ENCODE measurements at regions not wholly inside any gene's neighbourhood (a gene's known extent, or its start where the extent isn't known, plus 50 kb on each side); places are given as distances from the start of the nearest gene placed in this dataset.

- Histone ChIP-seq H3K4me2 (replicated peaks; ENCODE audit: extremely low read depth, low read length, poor library complexity, severe bottlenecking) (no peak overlapping the region), H3K27ac (ENCODE audit: low read depth in 1 of 2, low read length in 2 of 2) (no peak overlapping the region), H4K20me1 (ENCODE audit: insufficient read depth, low read length) (no peaks in the 10 kb centered on the region), H3K4me1 (ENCODE audit: control insufficient read depth in 1 of 2, insufficient read depth in 2 of 2, low read length in 2 of 2) (no peaks in the 10 kb centered on the region), H3K36me3 (replicated peaks in 1 of 2; ENCODE audit: control insufficient read depth in 1 of 2, insufficient read depth in 2 of 2, low read length in 2 of 2) (no peaks in the 10 kb centered on the region), H3K9me3 (replicated peaks in 1 of 2; ENCODE audit: control insufficient read depth in 1 of 2, insufficient read depth in 1 of 2, low read length in 2 of 2) (no peaks in the 10 kb centered on the region), H3K4me3 (replicated peaks in 1 of 3; ENCODE audit: low read depth in 2 of 3, low read length in 3 of 3) (no peak overlapping the region), H3K9ac (ENCODE audit: insufficient read depth, low read length, poor library complexity, severe bottlenecking) (no peak overlapping the region), H2AFZ (ENCODE audit: insufficient read depth, low read depth, low read length, poor library complexity, severe bottlenecking) (no peak overlapping the region), H3K27me3 (ENCODE audit: control insufficient read depth in 2 of 2, insufficient read depth in 2 of 2, low read length in 2 of 2) (no peaks in the 10 kb centered on the region), H3K79me2 (ENCODE audit: insufficient read depth, low read length) (no peaks in the 10 kb centered on the region)
- intact Hi-C loops (cut with micrococcal nuclease) = no loop called here
- no peaks in the 10 kb centered on the region for H3K36me3 Mint-ChIP-seq
- DNase-seq = no peak
- no peak for TF ChIP-seq CTCF (IDR thresholded peaks at IDR 0.05)
- peaks cover 0 to 1% (median 0%) of the 10 kb centered on the region in 3 donors for H3K27me3 Mint-ChIP-seq (ENCODE audit: low read depth in 3 of 3)
- no peaks in the 10 kb centered on the region for H3K4me1 Mint-ChIP-seq
- H3K27ac Mint-ChIP-seq = no peak overlapping the region
- peaks cover 0 to 2% (median 0%) of the 10 kb centered on the region in 7 donors for H3K9me3 Mint-ChIP-seq
- H3K4me3 Mint-ChIP-seq = no peak overlapping the region
Observed at GRCh38 chrX:145484740-145485139, 237.4 kb downstream of the SPANXN1 start.

GRCh38 chrX:145502670-145503069 is 255.4 kb downstream of the SPANXN1 start:
- intact Hi-C loops (cut with micrococcal nuclease) = no loop called here
- H3K4me3 Mint-ChIP-seq = no peak overlapping the region
- Histone ChIP-seq H3K9ac (ENCODE audit: insufficient read depth, low read length, poor library complexity, severe bottlenecking) (no peak overlapping the region), H3K27me3 (ENCODE audit: control insufficient read depth in 2 of 2, insufficient read depth in 2 of 2, low read length in 2 of 2) (no peaks in the 10 kb centered on the region), H3K4me3 (replicated peaks in 1 of 3; ENCODE audit: low read depth in 2 of 3, low read length in 3 of 3) (no peak overlapping the region), H3K79me2 (ENCODE audit: insufficient read depth, low read length) (no peaks in the 10 kb centered on the region), H4K20me1 (ENCODE audit: insufficient read depth, low read length) (no peaks in the 10 kb centered on the region), H2AFZ (ENCODE audit: insufficient read depth, low read depth, low read length, poor library complexity, severe bottlenecking) (no peak overlapping the region), H3K4me2 (replicated peaks; ENCODE audit: extremely low read depth, low read length, poor library complexity, severe bottlenecking) (no peak overlapping the region), H3K9me3 (replicated peaks in 1 of 2; ENCODE audit: control insufficient read depth in 1 of 2, insufficient read depth in 1 of 2, low read length in 2 of 2) (peaks cover 0 to 5% of the 10 kb centered on the region in 2 donors), H3K27ac (ENCODE audit: low read depth in 1 of 2, low read length in 2 of 2) (no peak overlapping the region), H3K36me3 (replicated peaks in 1 of 2; ENCODE audit: control insufficient read depth in 1 of 2, insufficient read depth in 2 of 2, low read length in 2 of 2) (no peaks in the 10 kb centered on the region), H3K4me1 (ENCODE audit: control insufficient read depth in 1 of 2, insufficient read depth in 2 of 2, low read length in 2 of 2) (no peaks in the 10 kb centered on the region)
- no CpG with 5 or more reads among the region's 4 CpGs for WGBS (ENCODE audit: insufficient coverage)
- peaks cover 0 to 2% (median 0%) of the 10 kb centered on the region in 3 donors for H3K27me3 Mint-ChIP-seq (ENCODE audit: low read depth in 3 of 3)
- no peak for TF ChIP-seq CTCF (IDR thresholded peaks at IDR 0.05)
- peaks cover 0 to 12% (median 4%) of the 10 kb centered on the region in 7 donors for H3K9me3 Mint-ChIP-seq
- no peaks in the 10 kb centered on the region for H3K36me3 Mint-ChIP-seq
- H3K27ac Mint-ChIP-seq = no peak overlapping the region
- H3K4me1 Mint-ChIP-seq = no peaks in the 10 kb centered on the region
- no peak for DNase-seq

All from CD14-positive monocyte (primary cell).